ENCODE measurements at regions not wholly inside any gene's neighbourhood (a gene's known extent, or its start where the extent isn't known, plus 50 kb on each side); places are given as distances from the start of the nearest gene placed in this dataset.

- no peak for DNase-seq
These were observed 485.6 kb downstream of the FLRT2 start for GRCh38 chr14:86015511-86015910.

DNA sequence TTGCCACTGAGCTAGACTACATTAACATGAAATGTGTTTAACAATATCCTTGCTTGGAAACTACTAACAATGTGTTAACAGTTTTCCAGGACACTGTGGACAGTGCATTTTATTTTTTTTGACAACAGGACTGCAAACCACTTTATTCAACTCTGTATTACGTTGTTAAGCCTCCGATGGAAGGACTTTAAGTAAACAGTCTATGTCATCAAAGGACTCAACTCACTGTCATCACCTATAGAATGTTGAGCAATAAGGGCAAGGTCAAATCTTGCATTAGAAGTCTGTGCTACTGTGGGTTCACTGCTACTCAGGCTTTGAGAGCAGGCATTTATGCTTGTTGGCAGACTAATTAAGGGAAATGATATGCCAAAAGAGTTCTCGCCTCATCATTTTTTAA, 483.7 kb downstream of the FLRT2 start:
- no peak for DNase-seq

- DNase-seq, result no peak
These were observed 482.5 kb downstream of the FLRT2 start for GRCh38 chr14:86012461-86012860.

GRCh38 chr14:86003998-86004397, 474.1 kb downstream of the FLRT2 start:
- no peak for DNase-seq

- DNase-seq, result no peak
These were observed 466.6 kb downstream of the FLRT2 start for GRCh38 chr14:85996551-85996950.

GRCh38 chr14:85991156-85991555, 461.2 kb downstream of the FLRT2 start:
- DNase-seq, result no peak

- no peak for DNase-seq
These were observed 458.0 kb downstream of the FLRT2 start for GRCh38 chr14:85987907-85988306.

- DNase-seq, result no peak
These were observed 457.3 kb downstream of the FLRT2 start for GRCh38 chr14:85987292-85987691.

DNA sequence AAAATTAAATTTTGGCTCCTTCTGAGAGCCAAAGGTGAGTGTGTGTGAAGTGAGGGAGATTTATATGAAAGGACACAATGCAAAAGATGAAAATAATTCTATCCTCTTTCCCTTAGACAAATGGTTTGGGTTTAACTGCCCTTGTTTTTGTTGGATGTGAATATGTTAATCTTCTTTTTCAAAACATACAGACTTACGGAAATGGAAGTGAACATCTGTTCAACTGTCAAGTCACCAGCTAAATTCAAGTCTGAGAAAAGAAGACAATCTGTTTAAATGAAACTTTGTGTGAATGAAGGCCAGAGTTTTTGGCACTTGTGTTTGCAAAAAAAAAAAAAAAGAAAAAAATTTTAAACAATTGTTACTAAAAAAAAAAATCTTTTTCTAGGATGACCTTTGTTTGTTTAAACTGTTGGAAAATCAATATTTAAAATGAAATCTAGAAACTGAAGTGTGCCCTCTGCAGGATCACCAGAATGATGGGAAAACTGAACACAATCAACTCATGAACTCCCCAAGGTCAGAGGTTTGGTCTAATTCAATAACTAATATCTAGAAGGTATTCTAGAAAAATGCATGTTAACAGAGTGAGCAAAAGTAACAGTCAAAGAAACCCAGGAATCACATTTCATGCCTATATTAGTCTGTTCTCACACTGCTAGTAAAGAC, 448.8 kb downstream of the FLRT2 start:
- DNase-seq, result no peak

DNA sequence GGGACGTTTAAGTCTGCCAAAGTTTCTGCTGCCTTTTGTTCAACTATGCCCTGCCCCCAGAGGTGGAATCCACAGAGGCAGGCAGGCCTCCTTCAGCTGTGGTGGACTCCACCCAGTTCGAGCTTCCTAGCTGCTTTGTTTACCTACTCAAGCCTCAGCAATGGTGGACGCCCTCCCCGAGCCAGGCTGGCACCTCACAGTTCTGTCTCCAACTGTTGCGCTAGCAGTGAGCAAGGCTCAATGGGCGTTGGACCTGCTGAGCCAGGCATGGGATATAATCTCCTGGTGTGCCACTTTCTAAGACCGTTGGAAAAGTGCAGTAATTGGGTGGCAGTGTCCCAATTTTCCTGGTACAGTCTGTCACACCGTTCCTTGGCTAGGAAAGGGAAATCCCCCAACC, 444.7 kb downstream of the FLRT2 start:
- no peak for DNase-seq

DNA sequence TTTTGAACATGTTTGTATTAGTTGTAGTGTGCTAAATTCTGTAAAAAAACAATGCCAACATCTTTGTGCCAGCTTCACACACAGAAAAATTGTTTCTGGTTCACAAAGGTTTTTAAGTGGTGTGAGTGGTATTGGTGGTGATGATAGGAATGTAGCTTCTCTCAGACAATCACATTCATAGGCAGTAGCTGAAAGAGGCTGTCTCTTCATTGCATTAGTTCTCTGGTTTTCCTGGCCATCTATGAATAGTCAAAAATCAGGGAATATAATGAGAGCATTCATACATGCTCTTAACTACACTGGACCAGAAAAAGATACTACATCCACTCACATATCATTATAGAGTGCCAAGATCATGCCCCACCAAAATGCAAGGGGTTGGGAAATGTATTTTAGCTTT, 433.5 kb downstream of the FLRT2 start:
- DNase-seq, result no peak

DNA sequence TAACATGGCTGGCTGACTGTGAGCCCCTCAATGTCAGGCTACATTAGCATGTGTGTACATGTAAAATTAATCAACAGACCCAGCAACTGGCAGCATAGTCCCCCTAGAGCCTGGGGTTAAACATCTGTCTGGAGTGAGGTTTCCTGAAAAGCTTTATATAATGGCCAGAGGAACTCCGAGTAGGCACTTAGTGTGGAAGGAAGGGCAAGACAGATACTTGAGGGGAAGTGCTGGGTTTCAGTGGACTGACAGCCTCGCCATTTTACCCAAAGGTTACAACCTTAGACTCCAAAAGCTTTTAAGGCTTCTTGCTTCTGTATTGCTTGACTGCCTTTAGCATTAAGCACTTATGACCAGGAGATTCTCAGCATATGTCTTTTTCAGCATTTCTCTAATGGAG, 430.8 kb downstream of the FLRT2 start:
- no peak for DNase-seq

GRCh38 chr14:85959063-85959462, 429.1 kb downstream of the FLRT2 start:
- DNase-seq, result no peak

DNA sequence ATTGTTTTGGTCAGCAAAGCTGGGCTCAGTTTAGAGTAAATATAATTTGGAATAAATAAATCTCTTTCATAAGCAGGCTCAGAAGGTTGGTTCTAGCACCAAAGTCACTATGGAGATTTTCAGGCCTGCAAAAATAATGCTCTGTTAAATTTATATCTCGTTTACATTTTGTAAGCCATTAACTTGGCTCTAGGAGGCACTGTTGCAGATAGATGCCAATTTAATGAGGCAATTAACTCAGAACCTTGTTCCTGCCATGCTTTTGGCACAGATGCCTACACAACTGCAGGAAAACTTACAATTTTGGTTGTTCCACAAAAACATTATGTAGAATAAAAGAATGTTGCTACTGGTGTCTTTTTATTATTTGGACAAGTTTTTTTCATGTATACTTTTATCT, 428.1 kb downstream of the FLRT2 start:
- no peak for DNase-seq

GRCh38 chr14:85953265-85953664, 423.3 kb downstream of the FLRT2 start:
- DNase-seq, result no peak

GRCh38 chr14:85948153-85948552, 418.2 kb downstream of the FLRT2 start:
- DNase-seq, result peak; percentile 4

GRCh38 chr14:85947461-85948139, 417.7 kb downstream of the FLRT2 start:
- no peak for DNase-seq

GRCh38 chr14:85943192-85943591, 413.2 kb downstream of the FLRT2 start:
- no peak for DNase-seq

GRCh38 chr14:85934886-85935254, 404.9 kb downstream of the FLRT2 start:
- DNase-seq, result no peak

DNA sequence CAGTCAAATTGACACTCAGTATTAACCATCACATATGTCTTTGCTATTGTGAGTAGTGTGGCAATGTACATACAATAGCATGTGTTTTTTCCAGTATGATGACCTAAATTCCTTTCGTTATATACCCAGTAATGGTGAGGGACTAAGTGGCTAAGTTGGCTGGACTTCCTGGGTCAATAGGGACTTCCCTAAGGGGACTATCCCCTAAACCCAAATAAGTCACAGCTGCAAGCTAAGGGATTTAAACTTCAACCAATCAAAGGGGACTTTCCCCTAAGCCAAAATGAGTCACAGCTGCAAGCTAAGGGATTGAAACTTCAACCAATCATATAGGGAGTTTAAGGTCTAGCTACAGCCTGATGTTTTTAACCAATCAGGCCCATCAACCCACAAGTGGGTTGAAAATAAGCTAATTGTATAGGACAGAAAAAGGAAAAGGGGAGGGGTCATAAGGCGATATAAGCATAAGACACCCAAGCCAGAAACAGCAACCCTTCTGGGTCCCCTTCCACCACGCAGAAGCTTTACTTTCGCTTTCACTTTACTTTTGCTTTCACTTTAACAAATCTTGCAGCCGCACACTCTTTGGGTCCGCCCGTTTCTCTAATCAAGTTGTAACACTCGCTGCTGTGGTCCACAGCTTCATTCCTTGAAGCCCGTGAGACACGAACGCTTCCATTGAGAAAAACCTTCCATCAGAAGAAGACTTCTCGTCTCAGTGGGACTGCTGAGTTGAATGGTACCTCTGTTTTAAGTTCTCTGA, 404.4 kb downstream of the FLRT2 start:
- DNase-seq, result peak; percentile 18

GRCh38 chr14:85921241-85921640, 391.3 kb downstream of the FLRT2 start:
- DNase-seq, result peak; percentile 46

GRCh38 chr14:85917716-85918115, 387.8 kb downstream of the FLRT2 start:
- DNase-seq, result peak; percentile 9

DNA sequence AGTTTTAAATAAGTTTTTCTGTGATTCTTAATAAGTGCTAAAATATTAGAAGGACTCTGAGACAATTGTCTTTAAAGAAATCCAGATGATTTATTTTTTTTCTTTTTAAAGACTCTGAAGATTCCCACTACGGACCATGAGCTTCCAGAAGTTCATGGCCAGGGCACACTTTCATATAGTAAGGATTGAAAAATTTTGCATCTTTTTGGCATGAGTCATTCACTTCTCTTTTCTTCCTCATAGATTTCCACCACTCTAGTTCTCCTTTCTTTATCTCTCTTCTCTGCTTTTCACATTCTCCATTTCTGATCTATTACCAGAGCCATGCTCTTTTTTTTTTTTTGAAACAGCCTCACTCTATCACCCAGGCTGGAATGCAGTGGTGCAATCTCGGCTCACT, 385.8 kb downstream of the FLRT2 start:
- no peak for DNase-seq

DNA sequence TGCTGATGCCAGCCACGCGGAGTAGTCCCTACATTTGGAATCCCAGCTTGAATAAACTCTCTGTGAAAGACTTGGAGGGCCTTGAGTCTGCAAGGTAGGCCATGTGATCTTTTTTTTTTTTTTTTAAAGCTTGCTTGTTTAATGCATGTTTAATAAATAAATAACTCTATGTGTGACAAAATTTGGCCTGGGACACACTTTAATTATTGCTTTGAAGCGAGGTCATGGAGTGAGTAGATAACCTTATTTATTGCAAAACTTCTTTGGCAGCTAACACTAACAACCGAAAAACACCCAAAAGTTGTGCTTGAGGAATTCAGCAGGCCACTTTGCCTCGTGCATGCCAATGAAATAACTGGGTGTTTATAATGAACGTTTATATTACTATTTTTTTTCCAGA, 382.2 kb downstream of the FLRT2 start:
- DNase-seq, result no peak
